OCI-LY7 (cell line): ENCODE measurements at regions not wholly inside any gene's neighbourhood (a gene's known extent, or its start where the extent isn't known, plus 50 kb on each side); places are given as distances from the start of the nearest gene placed in this dataset.

Experiments used
- BruUV-seq: library from RNA; stranded (reverse); fragments of 400-500 nt; replicated peaks from 2 replicates; lab custom pipeline; 2021; lab: Mats Ljungman, UMichigan
- CTCF ChIA-PET: fragments of 300-600 bp; sonication (Branson Sonifier 250); formaldehyde crosslinking; loops from one replicate; lab custom pipeline; 2022; ENCODE audit warnings: antibody characterized with exemption; ENCODE audit not compliant: unreplicated experiment; lab: Charles Lee
- POLR2A ChIA-PET: fragments of 300-600 bp; sonication (Branson Sonifier 250); formaldehyde crosslinking; loops from one replicate; lab custom pipeline; 2022; ENCODE audit warnings: antibody characterized with exemption; lab: Charles Lee
- DNase-seq: peaks from one replicate; pipeline ENCODE4 v3.0.0-alpha.2; 2015; ENCODE audit warnings: low spot score
- H2AFZ ChIP-seq: fragments of 200-600 bp; sonication (generic), shearing (Covaris generic); 2 replicates; pipeline ENCODE4 v1.6.1; 2014; ENCODE audit warnings: mild to moderate bottlenecking, antibody characterized with exemption, low read length, moderate library complexity
- H3K27ac ChIP-seq: fragments of 200-600 bp; sonication (generic); 2 replicates; pipeline ENCODE4 v1.5.1; 2014; ENCODE audit warnings: mixed run types, low read depth, mild to moderate bottlenecking, moderate library complexity, low read length, inconsistent platforms; ENCODE audit not compliant: poor library complexity, severe bottlenecking
- H3K36me3 ChIP-seq: fragments of 200-600 bp; sonication (generic); 2 replicates; pipeline ENCODE4 v1.6.1; 2014; ENCODE audit warnings: mild to moderate bottlenecking, antibody characterized with exemption, low read length, moderate library complexity, mixed read lengths; ENCODE audit not compliant: insufficient read depth
- H3K4me1 ChIP-seq: fragments of 200-600 bp; sonication (generic); 2 replicates; pipeline ENCODE4 v1.5.1; 2014; ENCODE audit warnings: mild to moderate bottlenecking, low read length; ENCODE audit not compliant: insufficient read depth, poor library complexity, severe bottlenecking
- H3K4me2 ChIP-seq: fragments of 200-600 bp; sonication (generic); 2 replicates; pipeline ENCODE4 v1.6.1; 2014; ENCODE audit warnings: mild to moderate bottlenecking, low read length
- H3K4me3 ChIP-seq: fragments of 200-600 bp; sonication (generic); 2 replicates; pipeline ENCODE4 v1.5.1; 2014; ENCODE audit warnings: mild to moderate bottlenecking, low read depth, low read length; ENCODE audit not compliant: poor library complexity, severe bottlenecking
- H3K79me2 ChIP-seq: fragments of 200-600 bp; sonication (generic); 2 replicates; pipeline ENCODE4 v1.6.1; 2016; ENCODE audit warnings: low read depth, mild to moderate bottlenecking, low read length, moderate library complexity, mixed read lengths; ENCODE audit not compliant: insufficient read depth
- H3K9me2 ChIP-seq: fragments of 200-600 bp; sonication (generic); 2 replicates; pipeline ENCODE4 v1.6.1; 2016; ENCODE audit warnings: mild to moderate bottlenecking, low read length, mixed read lengths; ENCODE audit not compliant: insufficient read depth
- H3K9me3 ChIP-seq: fragments of 200-600 bp; sonication (generic); 2 replicates; pipeline ENCODE4 v1.6.1; 2014; ENCODE audit warnings: mild to moderate bottlenecking, mixed run types, low read length, mixed read lengths
- H4K20me1 ChIP-seq: fragments of 200-600 bp; sonication (generic); 2 replicates; pipeline ENCODE4 v1.6.1; 2014; ENCODE audit warnings: mild to moderate bottlenecking, antibody characterized with exemption, low read length, moderate library complexity, mixed read lengths; ENCODE audit not compliant: insufficient read depth
- EZH2phosphoT487 ChIP-seq: fragments of 200-600 bp; sonication (generic); IDR thresholded peaks from 2 replicates; pipeline ENCODE4 v1.6.1; 2018; ENCODE audit warnings: low read depth, borderline replicate concordance, mild to moderate bottlenecking, mixed run types, antibody characterized with exemption, low read length, moderate library complexity, mixed read lengths
- intact Hi-C: fragments of 100-400 bp; cut with micrococcal nuclease; formaldehyde crosslinking; loops from one replicate; pipeline ENCODE4 v1.10.0; 2022; ENCODE audit not compliant: unreplicated experiment
- TF ChIP-seq, protein P1 (sequence below): fragments of 200-600 bp; sonication (generic); conservative IDR thresholded peaks from 2 replicates; pipeline ENCODE4 v1.5.1; 2014; ENCODE audit warnings: mild to moderate bottlenecking, antibody characterized with exemption, low read length, moderate library complexity, mixed read lengths

DNA sequence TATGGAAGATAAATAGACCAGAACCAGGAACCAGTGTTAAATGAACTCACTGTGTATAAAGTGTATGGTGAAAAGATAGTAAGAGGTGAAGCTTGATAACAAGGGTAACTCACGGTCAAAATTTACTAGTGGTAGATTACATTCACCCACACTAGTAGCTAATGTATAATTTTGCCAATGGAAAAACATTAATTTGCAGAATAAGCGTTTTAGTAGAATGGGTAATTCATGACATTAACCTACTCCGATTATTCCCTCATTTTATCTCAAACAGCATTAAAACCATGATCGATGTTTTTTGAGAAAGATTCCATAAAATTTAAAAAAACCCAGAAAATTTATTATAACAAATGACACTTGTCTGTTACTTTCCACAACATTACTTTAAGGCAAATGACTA is 57.7 kb upstream of the PPP1R3A start:
- TF ChIP-seq, protein P1, sequence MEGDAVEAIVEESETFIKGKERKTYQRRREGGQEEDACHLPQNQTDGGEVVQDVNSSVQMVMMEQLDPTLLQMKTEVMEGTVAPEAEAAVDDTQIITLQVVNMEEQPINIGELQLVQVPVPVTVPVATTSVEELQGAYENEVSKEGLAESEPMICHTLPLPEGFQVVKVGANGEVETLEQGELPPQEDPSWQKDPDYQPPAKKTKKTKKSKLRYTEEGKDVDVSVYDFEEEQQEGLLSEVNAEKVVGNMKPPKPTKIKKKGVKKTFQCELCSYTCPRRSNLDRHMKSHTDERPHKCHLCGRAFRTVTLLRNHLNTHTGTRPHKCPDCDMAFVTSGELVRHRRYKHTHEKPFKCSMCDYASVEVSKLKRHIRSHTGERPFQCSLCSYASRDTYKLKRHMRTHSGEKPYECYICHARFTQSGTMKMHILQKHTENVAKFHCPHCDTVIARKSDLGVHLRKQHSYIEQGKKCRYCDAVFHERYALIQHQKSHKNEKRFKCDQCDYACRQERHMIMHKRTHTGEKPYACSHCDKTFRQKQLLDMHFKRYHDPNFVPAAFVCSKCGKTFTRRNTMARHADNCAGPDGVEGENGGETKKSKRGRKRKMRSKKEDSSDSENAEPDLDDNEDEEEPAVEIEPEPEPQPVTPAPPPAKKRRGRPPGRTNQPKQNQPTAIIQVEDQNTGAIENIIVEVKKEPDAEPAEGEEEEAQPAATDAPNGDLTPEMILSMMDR = no peak
- TF ChIP-seq EZH2phosphoT487 = no peak
- BruUV-seq = no TSS peak
- intact Hi-C loops = no loop called here
- no peak overlapping the region for H3K27ac ChIP-seq
- no peaks in the 10 kb centered on the region for H3K4me1 ChIP-seq
- H3K79me2 ChIP-seq = no peaks in the 10 kb centered on the region
- no peak overlapping the region for H3K4me3 ChIP-seq
- no peaks in the 10 kb centered on the region for H3K36me3 ChIP-seq
- H3K9me3 ChIP-seq = no peaks in the 10 kb centered on the region
- ChIA-PET CTCF (no interaction called here), POLR2A (no interaction called here)
- no peak for DNase-seq
- no peak overlapping the region for H2AFZ ChIP-seq
- no peaks in the 10 kb centered on the region for H4K20me1 ChIP-seq
- no peaks in the 10 kb centered on the region for H3K9me2 ChIP-seq
- H3K4me2 ChIP-seq = no peak overlapping the region

DNA sequence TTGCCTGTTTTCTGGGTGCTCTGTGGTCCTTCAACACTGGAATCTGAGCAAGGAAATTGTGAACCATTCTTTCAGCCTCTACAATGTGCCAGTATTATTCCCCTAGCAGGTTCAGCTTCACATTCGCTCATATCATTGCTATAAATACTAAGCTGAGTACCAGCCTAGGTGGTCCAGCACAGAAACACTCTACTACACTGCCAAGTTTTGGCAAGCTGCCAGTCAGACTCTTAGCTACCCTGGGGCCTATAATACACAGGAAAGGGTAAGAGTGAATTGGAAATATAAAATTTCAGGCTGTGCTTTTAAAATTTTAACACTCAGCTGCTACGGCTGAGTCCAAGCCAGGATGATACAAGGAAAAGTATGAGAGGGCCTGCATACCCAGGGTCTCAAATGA is 49.9 kb upstream of the PPP1R3A start:
- no peak for DNase-seq
- H3K9me3 ChIP-seq = no peaks in the 10 kb centered on the region
- no peak for TF ChIP-seq EZH2phosphoT487
- TF ChIP-seq, protein P1 = no peak
- no peaks in the 10 kb centered on the region for H4K20me1 ChIP-seq
- no peaks in the 10 kb centered on the region for H3K79me2 ChIP-seq
- CTCF ChIA-PET = no interaction called here
- H3K4me1 ChIP-seq = no peaks in the 10 kb centered on the region
- H3K36me3 ChIP-seq = no peaks in the 10 kb centered on the region
- H3K27ac ChIP-seq = no peak overlapping the region
- H3K9me2 ChIP-seq = no peaks in the 10 kb centered on the region
- intact Hi-C loops = no loop called here
- no peak overlapping the region for H3K4me2 ChIP-seq
- no peak overlapping the region for H3K4me3 ChIP-seq
- BruUV-seq = no TSS peak
- POLR2A ChIA-PET = interaction anchor here (0.7 kb wide), 1 partner anchor 22 kb away, joined by 3 read pairs; no protein-coding TSS in a partner anchor
- H2AFZ ChIP-seq = no peak overlapping the region
